Choroid plexus epithelial cell (primary cell): ENCODE measurements at regions not wholly inside any gene's neighbourhood (a gene's known extent, or its start where the extent isn't known, plus 50 kb on each side); places are given as distances from the start of the nearest gene placed in this dataset.
"Not testable (repeated sequence)": the region's sequence is repeated elsewhere in the genome, so short reads cannot be mapped to it uniquely, and the experiment has no call there.

Experiments used
- DNase-seq: peaks from one replicate; pipeline ENCODE4 v3.0.0-alpha.2; 2010; ENCODE audit warnings: low read depth
- H3K4me3 ChIP-seq: 2 replicates; pipeline ENCODE4 v1.5.1; 2011; ENCODE audit warnings: low read depth, mild to moderate bottlenecking, control low read depth, low read length, moderate library complexity
- CTCF ChIP-seq: conservative IDR thresholded peaks from 2 replicates; pipeline ENCODE4 v1.5.1; 2011; ENCODE audit warnings: low read depth, mild to moderate bottlenecking, control low read depth, inconsistent platforms, low read length, moderate library complexity

- no peak for TF ChIP-seq CTCF
Measured at GRCh38 chr10:78214955-78215354, 181.3 kb downstream of the RPS24 start.

DNA sequence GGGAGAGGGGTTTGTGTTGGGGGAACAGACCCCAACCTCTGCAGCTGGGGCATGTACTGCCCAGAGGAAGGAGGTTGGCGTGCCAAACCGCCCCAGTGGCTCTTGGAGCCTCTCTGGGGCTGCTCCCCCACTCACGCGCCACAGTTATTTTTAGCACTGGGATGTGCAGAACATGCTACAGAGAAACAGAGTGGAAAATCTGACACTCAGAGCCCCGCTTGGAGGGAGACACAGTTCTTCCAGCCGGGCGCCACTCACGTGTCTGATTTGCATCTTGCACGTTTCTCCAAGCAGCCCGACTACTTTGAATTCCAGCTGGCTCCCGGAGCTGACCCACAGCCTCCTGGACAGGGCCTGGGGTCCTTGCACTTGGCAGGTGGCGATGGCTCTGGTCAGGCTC lies 182.0 kb downstream of the RPS24 start:
- DNase-seq, result peak; percentile 59

More at GRCh38 chr10:78214955-78215354, 181.3 kb downstream of the RPS24 start:
- DNase-seq, result no peak
- H3K4me3 ChIP-seq, result no peak overlapping the region

DNA sequence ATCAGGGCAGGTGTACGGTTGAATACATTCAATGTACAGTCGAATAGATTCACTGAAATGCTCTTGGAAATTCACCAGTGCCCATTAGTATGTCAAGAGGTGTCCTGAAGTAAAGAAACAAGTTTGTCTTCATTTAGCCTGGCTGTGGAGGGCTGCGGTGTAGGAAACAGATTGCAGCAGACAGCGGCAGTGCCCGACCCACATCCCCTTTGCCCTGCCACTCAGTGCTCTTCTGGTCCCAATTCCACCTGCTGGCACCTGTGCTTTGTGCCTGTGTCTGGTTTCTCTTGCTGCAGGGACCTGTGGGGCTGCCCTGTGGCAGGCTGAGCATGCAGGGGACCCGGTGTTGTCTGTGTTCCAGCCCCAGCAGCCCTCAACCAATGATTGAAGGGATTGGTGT lies 183.7 kb downstream of the RPS24 start:
- no peak for TF ChIP-seq CTCF
- DNase-seq, result no peak
- H3K4me3 ChIP-seq, result no peak overlapping the region

More for the DNA sequence above, 182.0 kb downstream of the RPS24 start:
- TF ChIP-seq CTCF, result no peak
- H3K4me3 ChIP-seq, result no peak overlapping the region

- no peak overlapping the region for H3K4me3 ChIP-seq
- TF ChIP-seq CTCF, result no peak
- DNase-seq, result no peak
Measured at GRCh38 chr10:78218798-78219490, 185.3 kb downstream of the RPS24 start.

- H3K4me3 ChIP-seq, DNase-seq: not testable (repeated sequence)
Measured at GRCh38 chr10:78219568-78219967, 185.9 kb downstream of the RPS24 start.

- no peak overlapping the region for H3K4me3 ChIP-seq
- TF ChIP-seq CTCF, result no peak
- DNase-seq, result no peak
Measured at GRCh38 chr10:78220781-78221180, 187.1 kb downstream of the RPS24 start.

GRCh38 chr10:78222096-78222790 lies 188.6 kb downstream of the RPS24 start:
- no peak for TF ChIP-seq CTCF

More at GRCh38 chr10:78222096-78222790, 188.6 kb downstream of the RPS24 start:
- no peak for DNase-seq
- H3K4me3 ChIP-seq, result no peak overlapping the region
